ENCODE measurements at regions not wholly inside any gene's neighbourhood (a gene's known extent, or its start where the extent isn't known, plus 50 kb on each side); places are given as distances from the start of the nearest gene placed in this dataset.

DNA sequence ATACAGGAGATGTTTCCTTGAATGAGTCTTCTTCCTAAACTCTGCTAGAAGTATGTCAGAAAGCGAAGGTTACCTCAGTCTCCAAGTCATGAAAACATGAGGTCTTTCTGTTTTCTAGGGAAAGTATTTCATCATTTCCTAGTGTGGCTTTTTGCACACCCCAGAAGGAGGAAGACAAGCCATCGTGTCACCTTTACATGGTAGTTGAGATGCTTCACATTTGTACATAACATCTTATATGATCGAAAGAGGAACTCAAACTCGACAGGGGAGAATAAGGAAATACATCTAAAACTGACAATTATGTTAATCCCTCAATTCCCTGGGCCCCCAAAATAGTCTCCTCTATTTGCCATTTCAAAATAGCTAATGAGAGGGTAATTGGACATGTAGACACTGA, 214.1 kb upstream of the PLEKHG7 start:
- intact Hi-C loops (cut with DNase I) = no loop called here
- WGBS = 92% methylated on average over 4 of the region's 4 CpGs
- no peak overlapping the region for H3K27ac ChIP-seq
- TF ChIP-seq POLR2AphosphoS5 (IDR thresholded peaks at IDR 0.05) (no peak), POLR2A (IDR thresholded peaks at IDR 0.05) (no peak)
- TF ChIP-seq, protein P1, sequence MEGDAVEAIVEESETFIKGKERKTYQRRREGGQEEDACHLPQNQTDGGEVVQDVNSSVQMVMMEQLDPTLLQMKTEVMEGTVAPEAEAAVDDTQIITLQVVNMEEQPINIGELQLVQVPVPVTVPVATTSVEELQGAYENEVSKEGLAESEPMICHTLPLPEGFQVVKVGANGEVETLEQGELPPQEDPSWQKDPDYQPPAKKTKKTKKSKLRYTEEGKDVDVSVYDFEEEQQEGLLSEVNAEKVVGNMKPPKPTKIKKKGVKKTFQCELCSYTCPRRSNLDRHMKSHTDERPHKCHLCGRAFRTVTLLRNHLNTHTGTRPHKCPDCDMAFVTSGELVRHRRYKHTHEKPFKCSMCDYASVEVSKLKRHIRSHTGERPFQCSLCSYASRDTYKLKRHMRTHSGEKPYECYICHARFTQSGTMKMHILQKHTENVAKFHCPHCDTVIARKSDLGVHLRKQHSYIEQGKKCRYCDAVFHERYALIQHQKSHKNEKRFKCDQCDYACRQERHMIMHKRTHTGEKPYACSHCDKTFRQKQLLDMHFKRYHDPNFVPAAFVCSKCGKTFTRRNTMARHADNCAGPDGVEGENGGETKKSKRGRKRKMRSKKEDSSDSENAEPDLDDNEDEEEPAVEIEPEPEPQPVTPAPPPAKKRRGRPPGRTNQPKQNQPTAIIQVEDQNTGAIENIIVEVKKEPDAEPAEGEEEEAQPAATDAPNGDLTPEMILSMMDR (IDR thresholded peaks at IDR 0.05) = no peak
- DNase-seq (ENCODE audit: low spot score) = no peak
- no peaks in the 10 kb centered on the region for H3K4me1 ChIP-seq (replicated peaks)
- H3K36me3 ChIP-seq = no peaks in the 10 kb centered on the region
- no peaks in the 10 kb centered on the region for H3K27me3 ChIP-seq (replicated peaks; ENCODE audit: insufficient read depth)
- H3K4me3 ChIP-seq = no peak overlapping the region
- no peaks in the 10 kb centered on the region for H3K9me3 ChIP-seq

DNA sequence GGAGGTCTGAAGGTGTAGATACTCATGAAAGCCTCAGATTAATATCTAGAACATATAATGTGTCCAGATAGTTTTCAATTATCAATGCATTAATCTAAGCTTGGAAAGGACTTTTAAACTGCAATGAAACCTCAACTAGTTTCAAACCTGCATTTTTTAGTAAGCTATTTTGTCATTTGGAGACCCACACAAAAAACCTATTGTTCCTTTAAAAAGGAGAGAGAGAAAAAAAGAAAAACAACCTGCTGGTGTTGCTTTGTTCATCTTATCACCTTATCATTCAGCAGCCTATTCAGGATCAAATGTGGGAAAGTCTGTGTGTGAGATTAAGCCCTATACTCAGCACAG, 215.7 kb upstream of the PLEKHG7 start:
- Histone ChIP-seq H3K27me3 (replicated peaks; ENCODE audit: insufficient read depth) (no peaks in the 10 kb centered on the region), H3K36me3 (no peaks in the 10 kb centered on the region), H3K4me3 (no peak overlapping the region), H3K27ac (no peak overlapping the region), H3K4me1 (replicated peaks) (no peaks in the 10 kb centered on the region), H3K9me3 (no peaks in the 10 kb centered on the region)
- intact Hi-C loops (cut with DNase I) = no loop called here
- DNase-seq (ENCODE audit: low spot score) = no peak
- TF ChIP-seq, protein P1 (IDR thresholded peaks at IDR 0.05) = no peak
- TF ChIP-seq POLR2AphosphoS5 (IDR thresholded peaks at IDR 0.05) = no peak
- no peak for TF ChIP-seq POLR2A (IDR thresholded peaks at IDR 0.05)

DNA sequence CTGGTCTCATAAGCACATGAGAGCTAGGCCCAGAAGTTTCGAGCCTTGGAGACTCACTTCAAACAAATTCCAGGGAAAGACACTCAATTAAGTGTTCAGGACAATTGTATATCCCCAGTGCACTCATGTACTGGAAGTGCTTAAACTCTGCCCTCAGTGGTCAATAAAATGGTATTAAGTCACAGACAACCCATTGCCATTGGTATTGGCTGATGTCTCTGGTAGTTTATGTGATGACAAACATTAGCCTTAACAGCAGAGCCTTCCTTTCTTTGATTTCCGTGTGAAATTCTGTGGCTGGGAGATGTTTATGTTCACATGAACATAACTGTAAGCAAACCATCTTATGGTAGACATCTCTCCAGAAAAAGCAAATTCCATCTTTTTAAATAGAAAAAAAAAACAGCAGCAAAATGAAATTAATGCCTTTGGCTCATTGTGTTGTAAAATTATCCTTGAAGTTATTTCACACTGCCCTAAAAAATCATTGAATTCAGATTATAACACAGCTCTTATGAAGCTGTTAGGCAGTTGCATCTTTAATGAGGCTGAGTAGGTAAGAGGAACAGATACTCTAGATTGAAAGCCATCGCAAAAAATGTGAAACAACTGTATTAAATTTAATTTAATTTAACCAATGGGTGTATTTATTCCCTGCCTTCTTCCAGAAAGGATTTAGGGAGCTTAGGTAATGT, 216.2 kb upstream of the PLEKHG7 start:
- DNase-seq (ENCODE audit: low spot score) = no peak
- Histone ChIP-seq H3K27ac (no peak overlapping the region), H3K9me3 (no peaks in the 10 kb centered on the region), H3K36me3 (no peaks in the 10 kb centered on the region), H3K4me3 (no peak overlapping the region), H3K4me1 (replicated peaks) (no peaks in the 10 kb centered on the region), H3K27me3 (replicated peaks; ENCODE audit: insufficient read depth) (no peaks in the 10 kb centered on the region)
- intact Hi-C loops (cut with DNase I) = no loop called here
- WGBS = 57% methylated on average over 3 of the region's 3 CpGs
- TF ChIP-seq, protein P1 (IDR thresholded peaks at IDR 0.05) = no peak
- TF ChIP-seq POLR2A (IDR thresholded peaks at IDR 0.05) = no peak
- TF ChIP-seq POLR2AphosphoS5 (IDR thresholded peaks at IDR 0.05) = no peak

GRCh38 chr12:92485351-92486348, 217.1 kb upstream of the PLEKHG7 start:
- intact Hi-C loops (cut with DNase I) = no loop called here
- H3K4me3 ChIP-seq = no peak overlapping the region
- H3K4me1 ChIP-seq (replicated peaks) = no peaks in the 10 kb centered on the region
- TF ChIP-seq, protein P1 (IDR thresholded peaks at IDR 0.05) = no peak
- H3K9me3 ChIP-seq = no peaks in the 10 kb centered on the region
- peak overlapping the region; percentile 20 to 48 for H3K27ac ChIP-seq
- 78% methylated on average over 6 of the region's 6 CpGs for WGBS
- H3K36me3 ChIP-seq = no peaks in the 10 kb centered on the region
- no peak for DNase-seq (ENCODE audit: low spot score)
- no peaks in the 10 kb centered on the region for H3K27me3 ChIP-seq (replicated peaks; ENCODE audit: insufficient read depth)
